SH-SY5Y (cell line): ENCODE measurements at regions not wholly inside any gene's neighbourhood (a gene's known extent, or its start where the extent isn't known, plus 50 kb on each side); places are given as distances from the start of the nearest gene placed in this dataset.

Experiments used
- GATA2 ChIP-seq: IDR thresholded peaks from 2 replicates; pipeline ENCODE4 v1.6.1; 2011; ENCODE audit warnings: mild to moderate bottlenecking, low read depth, low read length
- GATA3 ChIP-seq: IDR thresholded peaks from 2 replicates; pipeline ENCODE4 v1.6.1; 2011; ENCODE audit warnings: low read depth, mild to moderate bottlenecking, low read length, moderate library complexity

GRCh38 chr7:94056796-94057207, 52.6 kb upstream of the BET1 start:
- TF ChIP-seq GATA3 (no peak), GATA2 (no peak)
